Stimulated activated CD4-positive, alpha-beta T cell treated with anti-CD3 and anti-CD28 coated beads, Interleukin-15, amount 100 ng/mL, for 48 hours (primary cell): ENCODE measurements at regions not wholly inside any gene's neighbourhood (a gene's known extent, or its start where the extent isn't known, plus 50 kb on each side); places are given as distances from the start of the nearest gene placed in this dataset.

Experiments used
- DNase-seq, 2 donors: peaks; one replicate each; pipeline ENCODE4 v3.0.0-alpha.2; 2020; ENCODE audit warnings: low read depth in 2 of 2

- DNase-seq: no peak
Observed at GRCh38 chr2:191610756-191611155, 67.2 kb upstream of the NABP1 start.

- DNase-seq: no peak
Observed at GRCh38 chr2:191611614-191612013, 66.3 kb upstream of the NABP1 start.

GRCh38 chr2:191612496-191612895 is 65.4 kb upstream of the NABP1 start:
- no peak for DNase-seq

GRCh38 chr2:191614759-191615158 is 63.2 kb upstream of the NABP1 start:
- no peak for DNase-seq

- no peak for DNase-seq
Observed at GRCh38 chr2:191615596-191615995, 62.3 kb upstream of the NABP1 start.

- peak in 1 of 2 donors; percentile 21 for DNase-seq
Observed at GRCh38 chr2:191617575-191617974, 60.4 kb upstream of the NABP1 start.

GRCh38 chr2:191618046-191618780 is 59.7 kb upstream of the NABP1 start:
- DNase-seq: no peak

GRCh38 chr2:191618786-191619185 is 59.1 kb upstream of the NABP1 start:
- DNase-seq: no peak

GRCh38 chr2:191620144-191620543 is 57.8 kb upstream of the NABP1 start:
- no peak for DNase-seq

GRCh38 chr2:191622374-191623320 is 55.3 kb upstream of the NABP1 start:
- DNase-seq: no peak

- DNase-seq: no peak
Observed at GRCh38 chr2:191625016-191625415, 52.9 kb upstream of the NABP1 start.

- no peak for DNase-seq
Observed at GRCh38 chr2:191625446-191625845, 52.5 kb upstream of the NABP1 start.

GRCh38 chr2:191626497-191627151 is 51.3 kb upstream of the NABP1 start:
- DNase-seq: no peak

GRCh38 chr2:191627518-191627917 is 50.4 kb upstream of the NABP1 start:
- DNase-seq: no peak
